Chondrocyte (in vitro differentiated cells): ENCODE measurements at regions not wholly inside any gene's neighbourhood (a gene's known extent, or its start where the extent isn't known, plus 50 kb on each side); places are given as distances from the start of the nearest gene placed in this dataset.

Source experiments
- DNase-seq: peaks from one replicate; pipeline ENCODE4 v3.0.0; 2021; ENCODE audit warnings: mixed read lengths, low spot score
- H3K27ac Mint-ChIP-seq: one replicate; pipeline ENCODE4 v1.8.0; 2021; ENCODE audit warnings: mild to moderate bottlenecking, moderate library complexity, mixed read lengths; ENCODE audit not compliant: unreplicated experiment
- H3K27me3 Mint-ChIP-seq: 2 replicates; pipeline ENCODE4 v1.8.0; 2021; ENCODE audit warnings: low read depth, mixed read lengths
- H3K36me3 Mint-ChIP-seq: 2 replicates; pipeline ENCODE4 v1.8.0; 2021; ENCODE audit warnings: low read depth, mixed read lengths
- H3K4me1 Mint-ChIP-seq: 2 replicates; pipeline ENCODE4 v1.8.0; 2021; ENCODE audit warnings: low read depth, mild to moderate bottlenecking, mixed read lengths
- H3K4me3 Mint-ChIP-seq: one replicate; pipeline ENCODE4 v1.8.0; 2021; ENCODE audit warnings: mild to moderate bottlenecking, moderate library complexity, mixed read lengths; ENCODE audit not compliant: unreplicated experiment
- H3K9me3 Mint-ChIP-seq: 2 replicates; pipeline ENCODE4 v1.8.0; 2021; ENCODE audit warnings: low read depth, mixed read lengths
- CTCF ChIP-seq: fragments of 200-600 bp; sonication (generic); IDR thresholded peaks from 2 replicates; pipeline ENCODE4 v1.5.0; 2021; ENCODE audit warnings: antibody characterized with exemption, mild to moderate bottlenecking, moderate library complexity

- Mint-ChIP-seq H3K9me3 (peaks cover 8% of the 10 kb centered on the region), H3K27ac (no peak overlapping the region)
- no peak for TF ChIP-seq CTCF
Measured at GRCh38 chr5:104789366-104789765, 1226.8 kb upstream of the NUDT12 start.

GRCh38 chr5:104785097-104785496 is 1222.5 kb upstream of the NUDT12 start:
- DNase-seq, result no peak
- TF ChIP-seq CTCF, result no peak
- Mint-ChIP-seq H3K9me3 (peaks cover 8% of the 10 kb centered on the region), H3K36me3 (peaks cover 2% of the 10 kb centered on the region), H3K4me3 (no peak overlapping the region), H3K27me3 (no peaks in the 10 kb centered on the region), H3K4me1 (no peaks in the 10 kb centered on the region), H3K27ac (no peak overlapping the region)

More at GRCh38 chr5:104789366-104789765, 1226.8 kb upstream of the NUDT12 start:
- no peak for DNase-seq
- H3K36me3 Mint-ChIP-seq, result peaks cover 2% of the 10 kb centered on the region
- H3K4me3 Mint-ChIP-seq, result no peak overlapping the region
- H3K27me3 Mint-ChIP-seq, result no peaks in the 10 kb centered on the region
- peaks cover 10% of the 10 kb centered on the region for H3K4me1 Mint-ChIP-seq

GRCh38 chr5:104774372-104774771 is 1211.8 kb upstream of the NUDT12 start:
- H3K27me3 Mint-ChIP-seq, result no peaks in the 10 kb centered on the region
- peaks cover 8% of the 10 kb centered on the region for H3K9me3 Mint-ChIP-seq
- H3K4me3 Mint-ChIP-seq, result no peak overlapping the region
- TF ChIP-seq CTCF, result no peak
- no peaks in the 10 kb centered on the region for H3K4me1 Mint-ChIP-seq
- H3K27ac Mint-ChIP-seq, result no peak overlapping the region
- peak; percentile 74 for DNase-seq
- H3K36me3 Mint-ChIP-seq, result no peaks in the 10 kb centered on the region

GRCh38 chr5:104764197-104764596 is 1201.6 kb upstream of the NUDT12 start:
- DNase-seq, result no peak
- Mint-ChIP-seq H3K4me3 (no peak overlapping the region), H3K36me3 (no peaks in the 10 kb centered on the region), H3K27me3 (no peaks in the 10 kb centered on the region), H3K9me3 (peaks cover 15% of the 10 kb centered on the region), H3K27ac (no peak overlapping the region), H3K4me1 (no peaks in the 10 kb centered on the region)
- TF ChIP-seq CTCF, result no peak

GRCh38 chr5:104763216-104763615 is 1200.6 kb upstream of the NUDT12 start:
- H3K4me3 Mint-ChIP-seq, result no peak overlapping the region
- no peaks in the 10 kb centered on the region for H3K27me3 Mint-ChIP-seq
- H3K27ac Mint-ChIP-seq, result no peak overlapping the region
- no peaks in the 10 kb centered on the region for H3K4me1 Mint-ChIP-seq
- H3K9me3 Mint-ChIP-seq, result peaks cover 15% of the 10 kb centered on the region
- no peak for DNase-seq
- TF ChIP-seq CTCF, result no peak
- no peaks in the 10 kb centered on the region for H3K36me3 Mint-ChIP-seq
